CD8-positive, alpha-beta memory T cell (primary cell): ENCODE measurements at regions not wholly inside any gene's neighbourhood (a gene's known extent, or its start where the extent isn't known, plus 50 kb on each side); places are given as distances from the start of the nearest gene placed in this dataset.

ENCODE experiments used
- CTCF ChIA-PET: fragments of 350-600 bp; sonication (Branson Sonifier 250); formaldehyde crosslinking; loops from one replicate; lab custom pipeline; 2021; ENCODE audit warnings: antibody characterized with exemption; lab: Charles Lee
- POLR2A ChIA-PET: fragments of 350-600 bp; sonication (Branson Sonifier 250); formaldehyde crosslinking; loops from one replicate; lab custom pipeline; 2021; ENCODE audit warnings: antibody characterized with exemption; lab: Charles Lee
- DNase-seq, 5 donors: peaks; one replicate each; pipeline versions ENCODE4 v3.0.0 to v3.0.0-alpha.2; 2020 to 2022; ENCODE audit warnings: mixed read lengths in 1 of 5
- H3K27ac ChIP-seq: one replicate; pipeline ENCODE4 v1.7.0; 2013; ENCODE audit warnings: low read depth, mild to moderate bottlenecking, low read length, moderate library complexity
- H3K27me3 ChIP-seq: 2 replicates; pipeline ENCODE4 v1.7.0; 2013; ENCODE audit warnings: low read length, mild to moderate bottlenecking; ENCODE audit not compliant: insufficient read depth, poor library complexity, severe bottlenecking
- H3K36me3 ChIP-seq: 2 replicates; pipeline ENCODE4 v1.7.0; 2013; ENCODE audit warnings: mild to moderate bottlenecking, low read length, moderate library complexity; ENCODE audit not compliant: insufficient read depth
- H3K4me1 ChIP-seq: 2 replicates; pipeline ENCODE4 v1.7.0; 2013; ENCODE audit warnings: mild to moderate bottlenecking, low read length, moderate library complexity; ENCODE audit not compliant: insufficient read depth
- H3K4me3 ChIP-seq: 2 replicates; pipeline ENCODE4 v1.7.0; 2013; ENCODE audit warnings: mild to moderate bottlenecking, low read length
- H3K9me3 ChIP-seq: 2 replicates; pipeline ENCODE4 v1.7.0; 2013; ENCODE audit warnings: mild to moderate bottlenecking, low read length
- H3K27ac Mint-ChIP-seq, 8 donors: one replicate each; pipeline ENCODE4 v1.8.0; 2020 to 2021; ENCODE audit warnings: mixed read lengths in 8 of 8, mild to moderate bottlenecking in 6 of 8, inconsistent platforms in 3 of 8, moderate library complexity in 3 of 8
- H3K27me3 Mint-ChIP-seq, 2 donors: one replicate each; pipeline ENCODE4 v1.8.0; 2020 to 2021; ENCODE audit warnings: mixed read lengths in 2 of 2, mild to moderate bottlenecking in 1 of 2, moderate library complexity in 1 of 2
- H3K36me3 Mint-ChIP-seq, 3 donors: one replicate each; pipeline ENCODE4 v1.8.0; 2020 to 2021; ENCODE audit warnings: mixed read lengths in 3 of 3, inconsistent platforms in 1 of 3, mild to moderate bottlenecking in 1 of 3
- H3K4me1 Mint-ChIP-seq, 3 donors: one replicate each; pipeline ENCODE4 v1.8.0; 2020 to 2021; ENCODE audit warnings: mixed read lengths in 3 of 3, inconsistent platforms in 1 of 3, mild to moderate bottlenecking in 1 of 3
- H3K4me3 Mint-ChIP-seq, 7 donors: one replicate each; pipeline ENCODE4 v1.8.0; 2020 to 2021; ENCODE audit warnings: mixed read lengths in 7 of 7, mild to moderate bottlenecking in 6 of 7, moderate library complexity in 4 of 7, inconsistent platforms in 2 of 7
- H3K9me3 Mint-ChIP-seq, 5 donors: one replicate each; pipeline ENCODE4 v1.8.0; 2020 to 2022; ENCODE audit warnings: mixed read lengths in 5 of 5, mild to moderate bottlenecking in 3 of 5, moderate library complexity in 2 of 5, inconsistent platforms in 1 of 5

GRCh38 chr10:25875556-25876165 lies 58.4 kb upstream of the MYO3A start:
- Histone ChIP-seq H3K9me3 (no peaks in the 10 kb centered on the region), H3K4me1 (no peaks in the 10 kb centered on the region), H3K27me3 (no peaks in the 10 kb centered on the region), H3K4me3 (no peak overlapping the region), H3K27ac (no peak overlapping the region), H3K36me3 (no peaks in the 10 kb centered on the region)
- CTCF ChIA-PET = interaction anchor here (0.7 to 1.5 kb wide), 8 partner anchors 10 to 39 kb away, joined by 3 to 6 read pairs (median 3); no protein-coding TSS in a partner anchor
- no peak overlapping the region for H3K4me3 Mint-ChIP-seq
- peaks cover 0 to 4% (median 0%) of the 10 kb centered on the region in 5 donors for H3K9me3 Mint-ChIP-seq
- H3K4me1 Mint-ChIP-seq = no peaks in the 10 kb centered on the region
- no peaks in the 10 kb centered on the region for H3K36me3 Mint-ChIP-seq
- POLR2A ChIA-PET = no interaction called here
- H3K27me3 Mint-ChIP-seq = peaks cover 2 to 3% of the 10 kb centered on the region in 2 donors
- DNase-seq = peak; percentile 15 to 51 (median 35)
- H3K27ac Mint-ChIP-seq = no peak overlapping the region

GRCh38 chr10:25877296-25877695 lies 56.7 kb upstream of the MYO3A start:
- no peak for DNase-seq
- H3K27ac ChIP-seq = no peak overlapping the region
- no peaks in the 10 kb centered on the region for H3K9me3 ChIP-seq
- H3K36me3 Mint-ChIP-seq = no peaks in the 10 kb centered on the region
- no peak overlapping the region for H3K4me3 ChIP-seq
- H3K27me3 Mint-ChIP-seq = peaks cover 0 to 2% of the 10 kb centered on the region in 2 donors
- POLR2A ChIA-PET = no interaction called here
- H3K36me3 ChIP-seq = no peaks in the 10 kb centered on the region
- H3K4me1 Mint-ChIP-seq = no peaks in the 10 kb centered on the region
- no peak overlapping the region for H3K27ac Mint-ChIP-seq
- no peaks in the 10 kb centered on the region for H3K27me3 ChIP-seq
- no peak overlapping the region for H3K4me3 Mint-ChIP-seq
- no peaks in the 10 kb centered on the region for H3K4me1 ChIP-seq
- H3K9me3 Mint-ChIP-seq = no peaks in the 10 kb centered on the region
- CTCF ChIA-PET = no interaction called here
